Activated naive CD4-positive, alpha-beta T cell treated with anti-CD3 and anti-CD28 coated beads for 36 hours (primary cell): ENCODE measurements at regions not wholly inside any gene's neighbourhood (a gene's known extent, or its start where the extent isn't known, plus 50 kb on each side); places are given as distances from the start of the nearest gene placed in this dataset.
"Not testable (repeated sequence)": the region's sequence is repeated elsewhere in the genome, so short reads cannot be mapped to it uniquely, and the experiment has no call there.

ENCODE experiments used
- CTCF ChIA-PET: fragments of 350-600 bp; sonication (Branson Sonifier 250); formaldehyde crosslinking; loops from one replicate; lab custom pipeline; 2021; ENCODE audit warnings: antibody characterized with exemption; lab: Charles Lee
- DNase-seq: peaks from one replicate; pipeline ENCODE4 v3.0.0-alpha.2; 2020
- H3K27ac Mint-ChIP-seq: one replicate; pipeline ENCODE4 v1.8.0; 2021; ENCODE audit warnings: mild to moderate bottlenecking, mixed read lengths
- H3K27me3 Mint-ChIP-seq: one replicate; pipeline ENCODE4 v1.8.0; 2021; ENCODE audit warnings: low read depth, mixed read lengths
- H3K36me3 Mint-ChIP-seq: one replicate; pipeline ENCODE4 v1.8.0; 2021; ENCODE audit warnings: low read depth, mixed read lengths
- H3K4me1 Mint-ChIP-seq: one replicate; pipeline ENCODE4 v1.8.0; 2021; ENCODE audit warnings: low read depth, mixed read lengths
- H3K4me3 Mint-ChIP-seq: one replicate; pipeline ENCODE4 v1.8.0; 2021; ENCODE audit warnings: mild to moderate bottlenecking, moderate library complexity, mixed read lengths
- H3K9me3 Mint-ChIP-seq: one replicate; pipeline ENCODE4 v1.8.0; 2021; ENCODE audit warnings: mixed read lengths
- intact Hi-C: fragments of 100-400 bp; cut with micrococcal nuclease; formaldehyde crosslinking; loops from one replicate; pipeline ENCODE4 v1.15.1; 2023

DNA sequence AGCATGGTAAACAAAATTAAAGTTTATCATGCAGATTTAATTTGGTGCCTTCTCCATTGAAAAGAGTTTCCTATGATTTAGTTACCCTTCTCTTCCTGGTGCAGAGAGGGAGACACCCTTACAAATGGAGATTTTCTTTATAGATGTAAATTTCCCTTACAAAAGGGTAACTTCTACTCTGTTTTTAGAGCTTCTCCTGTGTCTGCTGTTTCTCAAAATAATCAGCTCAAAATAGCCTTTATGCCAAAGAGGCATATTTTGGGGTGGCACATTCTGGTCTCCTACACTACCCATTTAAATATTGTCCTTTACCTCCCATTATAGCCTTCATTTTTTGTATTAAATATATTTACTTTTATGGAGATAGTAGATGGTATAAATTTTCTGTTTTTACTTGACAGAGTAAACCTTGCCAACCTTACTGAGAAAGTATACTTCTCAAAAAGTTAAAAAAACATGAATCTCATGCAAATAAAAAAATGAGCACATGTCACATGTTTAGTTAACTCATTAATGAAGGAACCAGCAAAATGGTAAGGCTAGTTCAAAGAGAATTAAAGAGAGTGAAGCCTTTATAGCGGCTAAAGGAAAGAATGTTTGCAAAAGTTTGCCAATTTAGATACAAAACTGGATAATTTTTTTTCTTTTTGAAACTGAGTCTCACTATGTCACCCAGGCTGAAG is 83.3 kb upstream of the MSH6 start:
- Mint-ChIP-seq H3K9me3 (no peaks in the 10 kb centered on the region), H3K4me3 (no peak overlapping the region), H3K36me3 (no peaks in the 10 kb centered on the region), H3K27ac (no peak overlapping the region), H3K4me1 (no peaks in the 10 kb centered on the region), H3K27me3 (peaks cover 2% of the 10 kb centered on the region)
- no peak for DNase-seq
- CTCF ChIA-PET = no interaction called here
- intact Hi-C loops = no loop called here

DNA sequence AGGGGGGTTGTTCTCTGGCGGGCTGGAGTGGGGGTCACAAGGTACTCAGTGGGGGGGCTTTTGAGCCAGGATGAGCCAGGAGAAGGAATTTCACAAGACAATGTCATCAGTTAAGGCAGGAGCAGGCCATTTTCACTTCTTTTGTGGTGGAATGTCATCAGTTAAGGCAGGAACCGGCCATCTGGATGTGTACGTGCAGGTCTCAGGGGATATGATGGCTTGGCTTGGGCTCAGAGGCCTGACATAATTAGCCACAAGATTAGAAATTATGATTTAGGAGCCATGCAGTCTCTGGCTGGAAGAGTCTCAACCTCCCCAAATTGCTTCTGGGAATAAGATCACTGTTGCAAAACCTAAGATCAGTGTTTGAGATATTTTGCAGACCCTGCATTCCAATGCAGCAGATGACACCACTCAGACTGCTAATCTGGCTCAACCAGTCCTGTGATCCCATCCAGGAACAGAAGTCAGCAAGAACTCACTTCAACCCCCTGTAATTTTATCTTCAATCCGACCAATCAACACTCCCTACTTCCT is 84.4 kb upstream of the MSH6 start:
- intact Hi-C loops, H3K4me1 Mint-ChIP-seq, H3K27ac Mint-ChIP-seq, H3K27me3 Mint-ChIP-seq, H3K4me3 Mint-ChIP-seq, H3K36me3 Mint-ChIP-seq, CTCF ChIA-PET, H3K9me3 Mint-ChIP-seq, DNase-seq: not testable (repeated sequence)

DNA sequence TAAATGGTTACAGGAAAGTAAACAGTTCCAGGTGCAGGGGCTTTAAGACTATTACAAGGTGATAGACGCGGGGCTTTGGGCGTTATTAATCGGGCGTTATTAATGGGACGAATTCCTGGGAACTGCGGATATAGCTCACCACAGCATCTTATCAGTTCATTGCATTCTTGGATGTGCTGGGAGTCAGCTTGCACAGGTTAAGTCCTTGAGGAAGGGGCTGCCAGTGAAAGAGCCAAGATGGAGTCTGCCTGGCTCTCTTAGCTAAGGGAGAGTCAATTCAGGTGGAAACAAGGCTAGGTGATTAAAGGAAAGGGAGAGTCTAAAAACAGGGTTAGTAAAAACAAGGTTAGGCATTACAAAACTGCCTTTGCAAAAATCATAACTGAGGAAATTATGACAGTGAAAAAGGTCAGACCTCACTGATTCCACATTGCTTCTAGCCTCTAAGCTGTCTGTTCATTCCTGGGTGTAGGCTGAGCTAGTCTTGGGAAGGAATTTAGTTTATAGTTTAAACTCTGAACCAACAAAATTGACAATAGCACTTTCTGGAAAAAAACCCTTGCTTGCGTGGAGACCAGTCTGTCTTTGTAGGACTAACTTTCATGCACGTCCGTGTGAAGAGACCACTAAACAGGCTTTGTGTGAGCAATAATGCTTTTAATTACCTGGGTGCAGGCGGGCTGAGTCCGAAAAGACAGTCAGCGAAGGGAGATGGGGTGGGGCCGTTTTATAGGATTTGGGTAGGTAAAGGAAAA is 85.1 kb upstream of the MSH6 start:
- DNase-seq, H3K9me3 Mint-ChIP-seq, intact Hi-C loops, CTCF ChIA-PET, H3K4me3 Mint-ChIP-seq, H3K27ac Mint-ChIP-seq, H3K27me3 Mint-ChIP-seq, H3K4me1 Mint-ChIP-seq, H3K36me3 Mint-ChIP-seq: not testable (repeated sequence)

DNA sequence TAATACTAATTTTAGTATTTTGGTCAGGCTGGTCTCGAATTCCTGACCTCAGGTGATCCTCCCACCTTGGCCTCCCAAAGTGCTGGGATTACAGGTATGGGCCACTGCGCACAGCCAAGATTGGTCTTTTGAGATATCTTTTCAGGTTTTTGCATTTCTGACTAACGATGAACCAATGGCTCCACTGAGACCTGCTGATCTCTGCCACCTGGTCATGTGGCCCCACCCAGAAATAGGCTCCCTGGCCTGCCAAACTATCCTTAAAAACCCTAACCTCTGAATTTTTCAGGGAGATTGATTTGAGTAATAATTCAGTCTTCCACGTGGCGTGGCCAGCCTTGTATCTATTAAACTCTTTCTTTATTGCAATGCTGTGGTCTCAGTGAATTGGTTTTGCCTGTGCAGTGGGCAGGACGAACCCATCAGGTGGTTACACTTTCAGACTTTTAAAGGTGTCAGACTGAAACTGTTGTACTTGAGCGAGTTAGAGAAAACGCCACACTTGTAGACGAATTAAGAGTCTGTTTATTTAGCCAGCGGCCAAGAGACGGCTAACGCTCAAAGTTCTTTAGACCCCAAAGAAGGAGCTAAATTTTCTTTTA is 85.8 kb upstream of the MSH6 start:
- no peak overlapping the region for H3K4me3 Mint-ChIP-seq
- no peaks in the 10 kb centered on the region for H3K36me3 Mint-ChIP-seq
- no peak overlapping the region for H3K27ac Mint-ChIP-seq
- peaks cover 5% of the 10 kb centered on the region for H3K27me3 Mint-ChIP-seq
- H3K9me3 Mint-ChIP-seq = no peaks in the 10 kb centered on the region
- CTCF ChIA-PET = no interaction called here
- intact Hi-C loops = no loop called here
- no peaks in the 10 kb centered on the region for H3K4me1 Mint-ChIP-seq
- no peak for DNase-seq

DNA sequence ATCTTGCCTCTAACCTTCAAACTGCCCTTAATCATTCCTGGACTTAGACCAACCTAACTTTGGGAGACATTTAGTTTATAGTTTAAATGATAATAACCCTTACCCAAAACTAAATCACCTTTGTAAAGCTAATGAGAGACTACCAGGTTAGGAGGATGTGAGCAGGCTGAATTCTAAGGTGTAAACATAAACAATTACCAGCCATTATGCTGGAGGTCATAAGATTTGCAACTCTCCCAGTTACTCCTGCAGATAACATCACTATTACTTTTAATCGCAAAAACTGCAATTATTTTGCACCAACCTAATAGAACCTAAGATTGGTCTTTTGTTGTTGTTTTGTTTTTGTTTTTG is 86.5 kb upstream of the MSH6 start:
- Mint-ChIP-seq H3K4me1 (no peaks in the 10 kb centered on the region), H3K36me3 (no peaks in the 10 kb centered on the region), H3K9me3 (no peaks in the 10 kb centered on the region), H3K27ac (no peak overlapping the region), H3K27me3 (peaks cover 5% of the 10 kb centered on the region), H3K4me3 (no peak overlapping the region)
- intact Hi-C loops = no loop called here
- DNase-seq = no peak
- CTCF ChIA-PET = no interaction called here

DNA sequence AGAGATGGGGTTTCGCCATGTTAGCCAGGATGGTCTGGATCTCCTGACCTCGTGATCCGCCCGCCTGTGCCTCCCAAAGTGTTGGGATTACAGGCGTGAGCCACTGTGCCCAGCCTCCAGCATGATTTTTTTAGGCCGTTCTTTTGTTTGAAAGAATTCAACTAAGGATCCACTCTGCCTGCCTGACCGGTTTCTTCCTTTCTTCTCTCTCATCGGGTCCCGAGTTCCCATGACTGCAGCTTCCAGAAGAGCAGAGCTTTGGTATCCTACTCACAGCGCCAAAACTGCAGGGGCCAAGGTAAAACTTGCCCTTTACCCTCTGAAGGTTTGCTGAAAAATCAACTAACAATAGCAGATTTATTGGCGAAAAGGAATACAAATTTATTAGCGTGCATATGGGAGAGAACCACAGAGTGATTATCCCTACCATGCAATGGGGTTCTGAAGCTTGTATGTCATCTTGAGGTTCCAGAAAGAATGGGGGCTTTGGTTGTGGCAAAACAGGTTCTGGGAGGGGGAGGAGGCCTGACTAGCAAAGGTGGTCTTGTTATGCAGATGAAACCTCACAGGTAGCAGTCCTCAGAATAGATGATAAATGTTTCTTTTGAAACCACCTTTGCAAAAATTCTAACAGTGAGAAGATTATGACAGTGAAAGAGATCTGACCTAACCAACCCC is 87.0 kb upstream of the MSH6 start:
- no peaks in the 10 kb centered on the region for H3K9me3 Mint-ChIP-seq
- DNase-seq = no peak
- H3K4me3 Mint-ChIP-seq = no peak overlapping the region
- intact Hi-C loops = no loop called here
- CTCF ChIA-PET = interaction anchor here (1.7 kb wide), 1 partner anchor 72 kb away, joined by 5 read pairs; no protein-coding TSS in a partner anchor
- H3K27ac Mint-ChIP-seq = no peak overlapping the region
- H3K4me1 Mint-ChIP-seq = no peaks in the 10 kb centered on the region
- H3K36me3 Mint-ChIP-seq = no peaks in the 10 kb centered on the region
- H3K27me3 Mint-ChIP-seq = peaks cover 5% of the 10 kb centered on the region

DNA sequence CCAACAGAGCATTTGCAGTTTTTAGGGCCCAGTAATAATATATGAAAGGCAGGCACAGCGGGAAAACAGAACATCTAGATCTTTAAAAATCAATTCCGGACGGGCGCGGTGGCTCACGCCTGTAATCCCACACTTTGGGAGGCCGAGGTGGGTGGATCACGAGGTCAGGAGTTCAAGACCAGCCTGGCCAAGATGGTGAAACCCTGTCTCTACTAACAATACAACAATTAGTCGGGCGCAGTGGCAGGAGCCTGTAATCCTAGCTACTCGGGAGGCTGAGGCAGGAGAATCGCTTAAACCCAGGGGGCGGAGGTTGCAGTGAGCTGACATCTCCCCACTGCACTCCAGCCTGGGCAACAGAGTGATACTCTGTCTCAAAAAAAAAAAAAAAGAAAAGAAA is 88.5 kb upstream of the MSH6 start:
- H3K27me3 Mint-ChIP-seq, H3K9me3 Mint-ChIP-seq, H3K27ac Mint-ChIP-seq, H3K36me3 Mint-ChIP-seq, DNase-seq, H3K4me1 Mint-ChIP-seq, H3K4me3 Mint-ChIP-seq, intact Hi-C loops: not testable (repeated sequence)
- CTCF ChIA-PET = interaction anchor here (1.7 kb wide), 1 partner anchor 73 kb away, joined by 5 read pairs; no protein-coding TSS in a partner anchor

DNA sequence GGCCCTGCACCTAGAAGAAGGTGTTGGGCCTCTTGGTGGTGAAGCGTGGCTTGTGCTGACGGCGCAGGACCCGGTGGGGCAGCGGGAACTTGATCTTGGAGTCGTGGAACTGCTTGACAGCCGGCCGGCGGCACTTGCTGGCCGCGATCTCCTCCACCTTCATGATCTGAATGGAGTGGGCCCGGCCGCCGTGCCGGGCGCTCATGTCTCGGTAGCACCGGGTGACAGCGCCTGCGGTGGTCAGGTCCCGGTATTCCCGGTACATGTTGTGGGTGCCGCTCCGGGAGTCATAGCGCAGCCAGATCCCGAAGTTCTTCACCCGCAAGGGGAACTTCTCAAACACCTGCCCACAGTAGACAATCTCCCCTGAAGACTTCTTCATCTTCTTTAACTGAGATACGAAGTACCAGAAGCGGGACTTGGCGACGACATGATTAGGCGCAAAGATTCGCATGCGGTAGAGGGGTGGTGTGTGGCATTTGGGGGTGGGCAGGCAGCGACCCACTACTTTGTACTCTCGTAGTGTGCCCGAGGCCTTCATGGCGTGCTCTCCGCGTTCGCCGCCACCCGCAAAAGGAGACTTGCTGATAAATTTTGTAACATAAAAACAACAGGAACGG is 92.1 kb upstream of the MSH6 start:
- intact Hi-C loops, H3K27me3 Mint-ChIP-seq, H3K4me1 Mint-ChIP-seq, H3K4me3 Mint-ChIP-seq, DNase-seq, H3K9me3 Mint-ChIP-seq, CTCF ChIA-PET, H3K36me3 Mint-ChIP-seq, H3K27ac Mint-ChIP-seq: not testable (repeated sequence)

DNA sequence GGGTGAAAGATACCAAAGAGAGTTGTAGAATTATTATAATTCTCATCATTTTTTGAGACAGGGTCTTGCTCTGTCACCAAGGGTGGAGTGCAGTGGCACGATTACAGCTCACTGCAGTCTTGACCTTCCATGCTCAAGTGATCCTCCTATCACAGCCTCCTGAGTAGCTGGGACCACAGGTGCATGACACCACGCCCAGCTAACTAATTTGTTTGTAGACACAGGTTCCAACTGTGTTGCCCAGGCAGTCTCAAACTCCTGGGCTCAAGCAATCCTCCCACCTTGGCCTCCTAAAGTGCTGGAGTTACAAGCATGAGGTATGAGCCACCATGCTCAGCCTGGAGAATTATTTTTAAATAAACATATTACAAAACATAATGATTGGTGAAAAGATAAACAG is 92.8 kb upstream of the MSH6 start:
- no peaks in the 10 kb centered on the region for H3K9me3 Mint-ChIP-seq
- H3K27ac Mint-ChIP-seq = no peak overlapping the region
- no peaks in the 10 kb centered on the region for H3K36me3 Mint-ChIP-seq
- intact Hi-C loops = no loop called here
- no peak overlapping the region for H3K4me3 Mint-ChIP-seq
- H3K4me1 Mint-ChIP-seq = peaks cover 7% of the 10 kb centered on the region
- no peak for DNase-seq
- CTCF ChIA-PET = no interaction called here
- H3K27me3 Mint-ChIP-seq = peaks cover 3% of the 10 kb centered on the region

DNA sequence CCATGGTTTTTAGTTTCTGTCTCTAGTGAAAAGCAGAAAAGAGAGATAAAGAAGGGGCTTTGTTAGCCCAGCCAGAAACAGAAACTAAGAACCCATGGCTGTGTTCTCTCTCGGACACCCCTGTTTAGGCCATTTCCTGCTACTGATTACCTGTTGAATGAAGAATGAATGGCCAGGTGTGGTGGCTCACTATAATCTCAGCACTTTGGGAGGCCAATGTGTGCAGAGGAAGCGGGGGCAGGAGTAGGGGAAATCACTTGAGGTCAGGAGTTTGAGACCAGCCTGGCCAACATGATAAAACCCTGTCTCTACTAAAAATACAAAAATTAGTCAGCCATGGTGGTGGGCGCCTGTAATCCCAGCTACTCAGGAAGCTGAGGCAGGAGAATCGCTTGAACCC is 93.8 kb upstream of the MSH6 start:
- intact Hi-C loops, H3K9me3 Mint-ChIP-seq, H3K4me3 Mint-ChIP-seq, H3K27me3 Mint-ChIP-seq, H3K4me1 Mint-ChIP-seq, H3K36me3 Mint-ChIP-seq, H3K27ac Mint-ChIP-seq, DNase-seq: not testable (repeated sequence)
- CTCF ChIA-PET = interaction anchor here (0.5 kb wide), 1 partner anchor 11 kb away, joined by 3 read pairs; no protein-coding TSS in a partner anchor

DNA sequence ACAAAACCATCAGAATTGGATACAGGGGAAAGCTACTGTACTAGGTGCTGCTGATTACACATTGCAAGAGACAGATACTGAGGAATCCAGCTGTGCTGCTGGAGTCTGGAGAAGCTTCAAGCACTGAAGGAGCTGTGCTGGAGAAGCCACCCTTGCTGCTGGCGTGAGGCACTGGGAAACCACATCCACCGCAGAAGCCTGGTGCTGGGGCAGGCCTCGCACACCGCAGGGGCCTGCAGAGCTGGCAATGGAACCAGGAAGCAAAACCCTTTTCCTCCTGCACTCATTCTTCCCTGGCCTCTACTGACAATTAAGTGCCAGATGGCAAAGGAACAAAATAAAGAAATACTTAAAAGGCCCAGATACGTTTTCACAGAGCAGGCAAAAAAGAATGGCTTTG is 94.4 kb upstream of the MSH6 start:
- Mint-ChIP-seq H3K27ac (no peak overlapping the region), H3K4me3 (no peak overlapping the region), H3K4me1 (peaks cover 7% of the 10 kb centered on the region), H3K27me3 (no peaks in the 10 kb centered on the region), H3K36me3 (no peaks in the 10 kb centered on the region), H3K9me3 (no peaks in the 10 kb centered on the region)
- intact Hi-C loops = no loop called here
- DNase-seq = no peak
- CTCF ChIA-PET = interaction anchor here (0.5 kb wide), 1 partner anchor 10 kb away, joined by 3 read pairs; no protein-coding TSS in a partner anchor

DNA sequence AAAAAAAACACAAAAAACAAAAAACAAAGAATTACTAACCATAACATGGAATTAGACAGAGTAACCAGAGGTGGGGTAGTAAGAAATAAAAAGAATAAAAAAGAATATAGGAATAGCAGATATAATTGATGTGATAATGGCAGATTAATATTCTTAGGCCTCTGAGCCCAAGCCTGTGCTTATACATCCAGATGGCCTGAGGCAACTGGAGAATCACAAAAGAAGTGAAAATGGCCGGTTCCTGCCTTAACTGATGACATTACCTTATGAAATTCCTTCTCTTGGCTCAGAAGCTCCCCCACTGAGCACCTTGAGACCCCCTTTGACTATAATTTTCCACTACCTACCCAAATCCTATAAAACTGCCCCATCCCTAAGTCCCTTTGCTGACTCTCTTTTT is 95.1 kb upstream of the MSH6 start:
- H3K36me3 Mint-ChIP-seq = no peaks in the 10 kb centered on the region
- no peaks in the 10 kb centered on the region for H3K9me3 Mint-ChIP-seq
- DNase-seq = no peak
- intact Hi-C loops = no loop called here
- H3K4me3 Mint-ChIP-seq = no peak overlapping the region
- H3K27me3 Mint-ChIP-seq = no peaks in the 10 kb centered on the region
- CTCF ChIA-PET = no interaction called here
- H3K27ac Mint-ChIP-seq = no peak overlapping the region
- H3K4me1 Mint-ChIP-seq = peaks cover 7% of the 10 kb centered on the region
